B cell (primary cell): ENCODE measurements at regions not wholly inside any gene's neighbourhood (a gene's known extent, or its start where the extent isn't known, plus 50 kb on each side); places are given as distances from the start of the nearest gene placed in this dataset.

Experiments
- ATAC-seq: fragments of 200-7000 bp; cut with Tn5 transposase; one replicate; pipeline ENCODE4 v1.10.0; 2021; ENCODE audit warnings: low read depth, mild to moderate bottlenecking, moderate number of reproducible peaks, moderate library complexity
- CTCF ChIA-PET: fragments of 350-600 bp; sonication (Branson Sonifier 250); formaldehyde crosslinking; loops from one replicate; lab custom pipeline; 2021; ENCODE audit warnings: antibody characterized with exemption, inconsistent platforms; lab: Charles Lee
- POLR2A ChIA-PET: fragments of 350-600 bp; sonication (Branson Sonifier 250); formaldehyde crosslinking; loops from one replicate; lab custom pipeline; 2021; ENCODE audit warnings: antibody characterized with exemption; lab: Charles Lee
- DNase-seq: peaks from one replicate; pipeline ENCODE4 v3.0.0; 2013
- H2AFZ ChIP-seq: 2 replicates; pipeline ENCODE4 v1.6.1; 2012; ENCODE audit warnings: mild to moderate bottlenecking, low read depth, low read length; ENCODE audit not compliant: insufficient read depth, poor library complexity, severe bottlenecking
- H3K27ac ChIP-seq, 2 donors: 1 replicate in 1 of 2; 2 replicates in 1 of 2; pipeline ENCODE4 v1.5.1; 2012 to 2013; ENCODE audit warnings: low read length in 2 of 2, mild to moderate bottlenecking in 2 of 2, moderate library complexity in 1 of 2
- H3K27me3 ChIP-seq, 4 experiments: fragments of 200-600 bp in 1 of 4; sonication (generic) in 1 of 4; replicated peaks in 1 of 4; 1 replicate in 2 of 4; 2 replicates in 2 of 4; pipeline versions ENCODE4 v1.6.1 to v1.7.0; 2013 to 2016; ENCODE audit warnings: low read length in 3 of 4, mild to moderate bottlenecking in 2 of 4, mixed read lengths in 1 of 4, moderate library complexity in 1 of 4; ENCODE audit not compliant: insufficient read depth in 4 of 4, control insufficient read depth in 3 of 4; ENCODE audit errors: control extremely low read depth in 1 of 4
- H3K36me3 ChIP-seq, 2 experiments: replicated peaks in 1 of 2; 1 replicate in 1 of 2; 2 replicates in 1 of 2; pipeline versions ENCODE4 v1.6.1 to v1.7.1; 2013; ENCODE audit warnings: low read length in 1 of 2; ENCODE audit not compliant: insufficient read depth in 2 of 2, control insufficient read depth in 1 of 2; ENCODE audit errors: control extremely low read depth in 1 of 2, extremely low read depth in 1 of 2
- H3K4me1 ChIP-seq, 2 donors: fragments of 200-600 bp in 1 of 2; sonication (generic) in 1 of 2; 1 replicate in 1 of 2; 2 replicates in 1 of 2; pipeline versions ENCODE4 v1.5.1 to v1.6.1; 2013 to 2017; ENCODE audit warnings: low read length in 2 of 2; ENCODE audit not compliant: control insufficient read depth in 2 of 2, insufficient read depth in 2 of 2
- H3K4me2 ChIP-seq: replicated peaks from 2 replicates; pipeline ENCODE3; 2012; ENCODE audit warnings: mild to moderate bottlenecking, low read depth, low read length; ENCODE audit not compliant: poor library complexity, severe bottlenecking
- H3K4me3 ChIP-seq, 5 experiments: fragments of 200-600 bp in 1 of 5; sonication (generic) in 1 of 5; 1 replicate in 3 of 5; 2 replicates in 2 of 5; pipeline versions ENCODE4 v1.5.1 to v1.7.0; 2011 to 2016; ENCODE audit warnings: low read length in 4 of 5, mild to moderate bottlenecking in 4 of 5, low read depth in 2 of 5, control low read depth in 1 of 5, moderate library complexity in 1 of 5; ENCODE audit not compliant: insufficient read depth in 1 of 5; ENCODE audit errors: control extremely low read depth in 1 of 5, extremely low read depth in 1 of 5
- H3K79me2 ChIP-seq: fragments of 200-600 bp; sonication (generic); one replicate; pipeline ENCODE4 v1.6.0; 2016; ENCODE audit warnings: low read length; ENCODE audit not compliant: control insufficient read depth, insufficient read depth
- H3K9ac ChIP-seq: fragments of 200-600 bp; sonication (generic); 2 replicates; pipeline ENCODE4 v1.6.1; 2017; ENCODE audit warnings: mild to moderate bottlenecking, low read length, moderate library complexity
- H3K9me3 ChIP-seq, 3 donors: one replicate each; pipeline versions ENCODE4 v1.6.1 to v1.7.1; 2013; ENCODE audit warnings: low read length in 2 of 3; ENCODE audit not compliant: control insufficient read depth in 2 of 3, insufficient read depth in 1 of 3; ENCODE audit errors: control extremely low read depth in 1 of 3
- H4K20me1 ChIP-seq: 2 replicates; pipeline ENCODE4 v1.6.0; 2012; ENCODE audit warnings: mild to moderate bottlenecking, low read length; ENCODE audit not compliant: insufficient read depth, control insufficient read depth, poor library complexity, severe bottlenecking
- H3K27ac Mint-ChIP-seq: one replicate; pipeline ENCODE4 v1.8.0; 2021; ENCODE audit warnings: mixed read lengths
- H3K27me3 Mint-ChIP-seq: one replicate; pipeline ENCODE4 v1.8.0; 2021; ENCODE audit warnings: mixed read lengths
- H3K4me1 Mint-ChIP-seq: one replicate; pipeline ENCODE4 v1.8.0; 2021; ENCODE audit warnings: mixed read lengths
- H3K4me3 Mint-ChIP-seq: one replicate; pipeline ENCODE4 v1.8.0; 2021; ENCODE audit warnings: mixed read lengths
- H3K9me3 Mint-ChIP-seq: one replicate; pipeline ENCODE4 v1.8.0; 2022; ENCODE audit warnings: mixed read lengths; ENCODE audit not compliant: insufficient read depth
- EZH2 ChIP-seq: IDR thresholded peaks from 2 replicates; pipeline ENCODE4 v1.6.1; 2012; ENCODE audit warnings: borderline replicate concordance, low read depth, mild to moderate bottlenecking, moderate library complexity, low read length; ENCODE audit not compliant: insufficient read depth, poor library complexity, severe bottlenecking
- WGBS: methylation state at CpG from one replicate; pipeline ENCODE4 v1.1.5; 2013; ENCODE audit warnings: missing lambda C conversion rate; ENCODE audit not compliant: insufficient coverage; 5-methylcytosine and 5-hydroxymethylcytosine counted together
- intact Hi-C: fragments of 100-400 bp; cut with micrococcal nuclease; formaldehyde crosslinking; loops from one replicate; pipeline ENCODE4 v1.10.0; 2022
- TF ChIP-seq, protein P1 (sequence below): fragments of 200-600 bp; IDR thresholded peaks from one replicate; pipeline ENCODE4 v1.8.0; 2022; ENCODE audit warnings: antibody characterized with exemption, mild to moderate bottlenecking

DNA sequence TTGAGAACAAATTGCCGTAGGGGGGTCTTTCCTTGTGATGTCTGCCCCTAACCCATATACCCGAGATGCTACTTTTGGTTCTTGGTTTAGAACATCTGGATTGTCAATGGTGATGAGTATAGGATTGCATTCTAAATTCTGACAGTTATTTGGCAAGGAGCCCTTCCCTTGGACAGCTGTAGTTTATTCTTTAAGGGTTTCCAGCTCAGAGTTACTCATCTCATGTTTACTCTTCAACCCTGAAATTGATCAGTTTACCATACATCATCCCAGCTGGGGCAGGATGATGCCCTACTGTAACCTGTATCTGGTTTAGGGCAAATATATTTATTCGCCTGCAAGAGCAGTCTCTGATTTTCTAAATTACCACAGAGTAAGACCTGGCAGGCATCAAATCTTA lies 85.7 kb upstream of the XCR1 start:
- TF ChIP-seq EZH2: no peak
- TF ChIP-seq, protein P1, sequence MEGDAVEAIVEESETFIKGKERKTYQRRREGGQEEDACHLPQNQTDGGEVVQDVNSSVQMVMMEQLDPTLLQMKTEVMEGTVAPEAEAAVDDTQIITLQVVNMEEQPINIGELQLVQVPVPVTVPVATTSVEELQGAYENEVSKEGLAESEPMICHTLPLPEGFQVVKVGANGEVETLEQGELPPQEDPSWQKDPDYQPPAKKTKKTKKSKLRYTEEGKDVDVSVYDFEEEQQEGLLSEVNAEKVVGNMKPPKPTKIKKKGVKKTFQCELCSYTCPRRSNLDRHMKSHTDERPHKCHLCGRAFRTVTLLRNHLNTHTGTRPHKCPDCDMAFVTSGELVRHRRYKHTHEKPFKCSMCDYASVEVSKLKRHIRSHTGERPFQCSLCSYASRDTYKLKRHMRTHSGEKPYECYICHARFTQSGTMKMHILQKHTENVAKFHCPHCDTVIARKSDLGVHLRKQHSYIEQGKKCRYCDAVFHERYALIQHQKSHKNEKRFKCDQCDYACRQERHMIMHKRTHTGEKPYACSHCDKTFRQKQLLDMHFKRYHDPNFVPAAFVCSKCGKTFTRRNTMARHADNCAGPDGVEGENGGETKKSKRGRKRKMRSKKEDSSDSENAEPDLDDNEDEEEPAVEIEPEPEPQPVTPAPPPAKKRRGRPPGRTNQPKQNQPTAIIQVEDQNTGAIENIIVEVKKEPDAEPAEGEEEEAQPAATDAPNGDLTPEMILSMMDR: no peak
- H3K4me3 Mint-ChIP-seq: no peak overlapping the region
- WGBS: 71% methylated on average over 2 of the region's 3 CpGs

DNA sequence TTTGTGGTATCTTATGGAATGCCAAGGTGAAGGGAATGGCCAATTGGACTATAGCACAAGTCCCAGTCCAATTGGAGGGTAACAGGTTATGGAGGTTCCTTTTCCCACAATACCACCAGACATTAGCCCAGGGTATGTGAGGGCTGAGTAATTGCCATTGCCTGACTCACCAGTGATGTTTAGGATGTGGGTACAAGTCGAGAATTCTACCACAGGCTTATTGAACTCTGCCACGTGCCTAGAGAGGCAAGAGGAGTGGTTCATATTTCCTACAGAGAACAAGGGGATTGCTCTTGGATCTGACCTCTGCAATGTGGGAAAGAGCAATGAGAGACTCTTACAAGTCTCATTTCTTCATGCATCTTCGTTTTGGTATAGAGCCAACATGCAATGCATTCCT lies 85.0 kb upstream of the XCR1 start:
- Mint-ChIP-seq H3K9me3 (no peaks in the 10 kb centered on the region), H3K27ac (no peak overlapping the region), H3K27me3 (no peaks in the 10 kb centered on the region), H3K4me1 (peaks cover 23% of the 10 kb centered on the region), H3K4me3 (no peak overlapping the region)
- intact Hi-C loops: no loop called here
- Histone ChIP-seq H3K79me2 (no peaks in the 10 kb centered on the region), H4K20me1 (no peaks in the 10 kb centered on the region), H3K4me3 (no peak overlapping the region), H3K9ac (no peak overlapping the region), H2AFZ (no peak overlapping the region), H3K27ac (no peak overlapping the region), H3K4me1 (peaks cover 10 to 15% of the 10 kb centered on the region in 2 donors), H3K9me3 (no peaks in the 10 kb centered on the region), H3K36me3 (no peaks in the 10 kb centered on the region), H3K4me2 (no peak overlapping the region), H3K27me3 (no peaks in the 10 kb centered on the region)
- POLR2A ChIA-PET: no interaction called here
- ATAC-seq (no peak), DNase-seq (no peak)
- WGBS: 92% methylated on average over 3 of the region's 3 CpGs
- CTCF ChIA-PET: no interaction called here
- TF ChIP-seq EZH2: no peak
- TF ChIP-seq, protein P1: no peak

More for the DNA sequence above, 85.7 kb upstream of the XCR1 start:
- H3K4me3 ChIP-seq: no peak overlapping the region
- CTCF ChIA-PET: no interaction called here
- Mint-ChIP-seq H3K27ac (no peak overlapping the region), H3K9me3 (no peaks in the 10 kb centered on the region), H3K27me3 (no peaks in the 10 kb centered on the region), H3K4me1 (peaks cover 23% of the 10 kb centered on the region)
- H3K4me2 ChIP-seq: no peak overlapping the region
- no peaks in the 10 kb centered on the region for H3K36me3 ChIP-seq
- peaks cover 10 to 15% of the 10 kb centered on the region in 2 donors for H3K4me1 ChIP-seq
- no peaks in the 10 kb centered on the region for H3K27me3 ChIP-seq
- intact Hi-C loops: no loop called here
- H4K20me1 ChIP-seq: no peaks in the 10 kb centered on the region
- ATAC-seq: no peak
- no peak overlapping the region for H3K9ac ChIP-seq
- no peak for DNase-seq
- no peaks in the 10 kb centered on the region for H3K9me3 ChIP-seq
- POLR2A ChIA-PET: no interaction called here
- no peaks in the 10 kb centered on the region for H3K79me2 ChIP-seq
- H3K27ac ChIP-seq: no peak overlapping the region
- H2AFZ ChIP-seq: no peak overlapping the region
